Activated CD4-positive, alpha-beta T cell treated with anti-CD3 and anti-CD28 coated beads, Interleukin-2, amount 50 U/mL, for 16 hours (primary cell): ENCODE measurements at regions not wholly inside any gene's neighbourhood (a gene's known extent, or its start where the extent isn't known, plus 50 kb on each side); places are given as distances from the start of the nearest gene placed in this dataset.
A peak's percentile ranks its signal among the peaks of the same experiment; 100 is the strongest.
"Not testable (repeated sequence)": the region's sequence is repeated elsewhere in the genome, so short reads cannot be mapped to it uniquely, and the experiment has no call there.

Experiments
- DNase-seq: peaks from one replicate; pipeline ENCODE4 v3.0.0-alpha.2; 2020

- not testable (repeated sequence) for DNase-seq
Observed at GRCh38 chr2:64252251-64252978, 108.2 kb upstream of the PELI1 start.

DNA sequence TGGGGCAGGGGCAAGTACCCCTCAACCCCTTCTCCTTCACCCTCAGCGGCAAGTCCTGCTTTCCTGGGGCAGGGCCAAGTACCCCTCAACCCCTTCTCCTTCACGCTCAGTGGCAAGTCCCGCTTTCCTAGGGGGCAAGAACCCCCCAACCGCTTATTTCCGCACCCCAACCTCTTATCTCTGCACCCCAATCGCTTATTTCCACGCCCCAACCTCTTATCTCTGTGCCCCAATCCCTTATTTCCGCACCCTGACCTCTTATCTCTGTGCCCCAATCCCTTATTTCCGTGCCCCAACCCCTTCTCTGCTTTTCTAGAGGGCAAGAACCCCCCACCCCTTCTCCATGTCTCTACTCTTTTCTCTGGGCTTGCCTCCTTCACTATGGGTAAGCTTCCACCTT lies 109.2 kb upstream of the PELI1 start:
- DNase-seq = not testable (repeated sequence)

DNA sequence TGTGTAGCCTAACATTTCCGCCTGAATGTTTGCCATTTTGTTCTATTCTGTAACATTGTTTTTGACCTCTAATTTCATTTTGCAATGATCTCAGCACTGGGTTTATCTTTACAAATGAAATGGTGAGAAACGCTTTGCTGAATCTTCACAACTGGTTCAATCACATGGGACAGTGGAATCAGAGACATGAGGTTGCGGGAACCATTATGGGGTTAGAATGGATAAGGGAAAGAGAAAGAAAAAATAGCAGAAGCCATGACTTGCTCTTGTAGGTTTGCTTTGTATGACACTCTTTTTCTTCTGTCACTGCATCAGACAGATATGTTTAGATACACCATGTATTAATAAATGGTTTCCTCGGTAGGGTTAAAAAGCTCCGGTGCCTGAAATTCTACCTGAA lies 114.3 kb upstream of the PELI1 start:
- DNase-seq = no peak

DNA sequence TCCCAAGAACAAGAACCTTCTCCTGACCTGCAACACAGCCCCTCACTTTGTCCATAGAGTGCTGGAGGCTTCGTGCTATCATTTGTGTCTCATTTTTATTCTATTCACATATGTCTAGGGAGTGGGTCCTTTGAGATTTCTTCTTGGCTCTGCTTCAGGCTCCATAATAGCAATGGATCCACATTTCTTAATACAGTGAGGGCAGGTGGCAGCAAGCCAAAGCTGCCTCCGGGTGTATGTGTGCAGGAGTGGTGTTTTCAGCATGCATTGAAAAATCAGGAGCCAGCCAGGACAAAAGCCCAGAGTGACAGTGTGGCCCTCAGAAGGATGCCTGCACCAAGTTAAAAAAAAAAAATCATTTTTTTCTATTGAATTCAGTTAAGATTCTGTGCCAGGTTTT lies 115.1 kb upstream of the PELI1 start:
- no peak for DNase-seq

- no peak for DNase-seq
Observed at GRCh38 chr2:64260093-64260803, 116.0 kb upstream of the PELI1 start.

DNA sequence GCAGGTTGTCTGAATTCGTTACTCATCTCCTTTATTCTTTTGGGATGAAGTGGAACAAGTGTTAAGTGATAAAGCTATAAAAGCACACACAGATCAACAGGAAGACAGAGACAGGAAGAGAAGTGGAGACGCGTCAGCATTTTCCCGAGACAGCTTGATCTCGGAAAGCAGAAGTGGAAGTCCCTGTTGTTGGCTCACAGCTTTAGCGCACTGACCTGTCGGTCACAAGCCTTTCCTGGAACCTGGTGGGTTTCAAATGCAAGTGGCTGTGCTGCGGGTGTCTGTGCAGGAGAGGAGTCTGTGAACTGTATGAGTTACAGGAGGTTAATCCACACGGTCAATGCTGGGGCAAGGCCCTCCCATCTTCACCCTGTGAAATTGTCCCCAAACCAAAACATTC lies 116.6 kb upstream of the PELI1 start:
- peak; percentile 27 for DNase-seq

- DNase-seq = no peak
Observed at GRCh38 chr2:64262071-64262470, 117.9 kb upstream of the PELI1 start.

DNA sequence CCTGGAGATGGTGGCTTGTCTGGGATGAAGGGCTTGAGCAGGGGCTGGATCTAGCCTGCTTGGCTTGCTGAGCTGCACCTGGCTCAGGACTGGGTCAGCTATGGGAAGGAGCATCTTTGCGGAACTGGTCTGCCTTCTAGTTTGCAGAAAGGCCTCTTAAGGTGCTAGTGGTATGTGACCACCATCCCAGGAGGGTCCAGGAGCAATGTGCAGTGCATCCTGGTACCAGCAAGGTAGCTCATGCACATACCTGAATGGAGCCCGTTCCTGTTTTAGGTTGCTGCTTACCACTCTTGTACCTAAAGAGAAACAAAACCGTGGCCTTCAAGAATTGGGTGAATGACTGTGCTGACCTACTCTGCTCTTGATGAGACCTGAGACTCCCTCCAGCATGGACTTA lies 118.6 kb upstream of the PELI1 start:
- no peak for DNase-seq

DNA sequence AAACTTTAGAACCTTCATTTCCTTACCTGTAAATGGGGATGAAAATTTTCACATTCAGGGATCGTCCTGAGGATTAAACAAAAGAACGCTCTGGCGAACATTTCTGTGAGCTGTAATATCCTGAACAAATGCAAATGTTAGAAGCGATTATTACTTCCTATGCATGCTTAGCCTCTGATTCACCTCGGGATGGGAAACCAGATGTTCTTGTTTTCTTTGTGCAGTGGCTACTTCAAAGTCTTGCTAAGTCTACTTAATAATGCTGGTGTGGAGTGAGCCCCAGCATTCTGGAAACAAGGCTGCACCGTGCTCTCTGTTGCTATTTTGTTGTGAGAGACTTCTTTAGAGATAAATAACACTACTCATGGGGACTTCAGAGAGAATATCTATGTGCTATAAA lies 119.1 kb upstream of the PELI1 start:
- DNase-seq = no peak

GRCh38 chr2:64267699-64268098 lies 123.5 kb upstream of the PELI1 start:
- no peak for DNase-seq

- DNase-seq = no peak
Observed at GRCh38 chr2:64268330-64269048, 124.3 kb upstream of the PELI1 start.

GRCh38 chr2:64273524-64274398 lies 129.5 kb upstream of the PELI1 start:
- no peak for DNase-seq

- no peak for DNase-seq
Observed at GRCh38 chr2:64274399-64275173, 130.4 kb upstream of the PELI1 start.

DNA sequence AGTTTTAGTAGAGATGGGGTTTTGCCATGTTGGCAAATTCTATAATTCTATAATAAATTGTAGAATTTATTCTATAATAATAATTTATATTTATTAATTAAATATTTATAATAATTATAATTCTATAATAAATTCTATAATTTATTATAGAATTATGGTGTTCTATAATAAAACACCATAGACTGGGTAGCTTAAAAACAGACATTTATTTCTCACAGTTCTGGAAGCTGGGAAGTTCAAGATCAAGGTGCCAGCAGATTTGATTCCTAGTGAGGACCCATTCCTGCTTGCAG lies 130.9 kb upstream of the PELI1 start:
- DNase-seq = no peak

DNA sequence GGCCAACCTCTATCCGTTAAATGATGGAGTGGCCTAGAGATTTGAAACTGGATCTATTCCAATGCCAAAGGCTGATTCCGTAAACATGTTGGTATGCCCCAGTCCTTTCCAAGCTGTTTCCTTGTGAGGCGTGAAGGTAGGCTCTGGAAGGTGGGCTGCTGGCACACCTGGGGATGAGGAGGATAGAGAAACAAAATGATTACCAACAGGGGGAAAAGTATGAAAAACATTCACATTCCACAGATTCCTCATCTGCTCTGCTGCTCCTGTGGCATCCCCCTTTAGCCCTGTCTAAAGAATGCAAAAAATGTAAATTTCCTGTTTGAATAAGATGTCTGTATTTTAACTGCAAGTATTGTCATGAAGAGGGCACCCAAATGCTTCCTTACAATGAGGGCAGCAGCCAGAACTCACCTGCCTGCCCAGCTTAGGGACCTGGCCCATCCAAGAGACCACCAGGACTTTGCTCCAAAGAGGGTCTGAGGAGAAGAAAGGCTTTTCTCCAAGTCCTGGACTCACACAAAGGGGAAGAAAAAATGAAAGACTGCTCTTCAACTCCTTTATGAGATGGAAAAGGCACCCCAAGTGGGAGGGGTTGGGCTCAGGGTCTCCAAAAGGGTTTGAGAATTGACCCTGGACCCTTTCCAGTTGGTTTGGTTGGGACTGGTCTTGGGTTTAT lies 132.3 kb upstream of the PELI1 start:
- DNase-seq = no peak

DNA sequence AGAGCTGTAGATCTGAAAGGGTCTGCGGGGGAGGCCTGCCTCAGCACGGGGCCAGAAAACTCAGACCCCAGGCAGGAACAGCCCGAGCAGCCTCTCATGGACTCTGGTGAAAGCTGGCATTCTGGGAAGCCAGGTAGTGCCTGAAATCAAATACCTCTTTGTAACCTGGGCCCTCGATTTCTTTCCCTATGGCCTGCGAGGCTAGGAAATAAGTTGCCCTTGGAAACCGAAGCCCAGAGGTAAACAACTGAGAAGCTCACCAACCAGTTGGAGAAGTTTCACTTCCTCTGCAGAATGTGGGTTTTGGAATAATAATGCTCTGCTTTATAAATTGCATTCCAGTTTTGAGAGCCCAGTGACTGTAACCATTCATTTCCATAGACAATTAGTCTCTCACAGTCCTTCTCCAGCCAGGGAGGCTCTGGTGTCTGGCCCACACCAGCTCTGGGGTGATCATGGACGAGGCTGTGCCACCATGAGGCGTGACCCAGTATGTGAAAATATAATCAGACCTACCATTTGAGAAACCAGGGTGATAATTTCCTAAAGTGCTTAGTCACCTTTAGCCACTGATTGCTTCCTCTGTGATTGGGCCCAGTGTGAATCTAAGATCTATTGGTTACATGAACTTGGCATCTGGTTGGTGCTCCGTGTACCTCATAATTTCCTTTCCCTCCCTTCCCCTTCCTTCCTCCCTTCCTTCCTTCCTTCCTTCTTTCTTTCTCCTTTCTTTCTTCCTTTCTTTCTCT lies 133.1 kb upstream of the PELI1 start:
- no peak for DNase-seq

DNA sequence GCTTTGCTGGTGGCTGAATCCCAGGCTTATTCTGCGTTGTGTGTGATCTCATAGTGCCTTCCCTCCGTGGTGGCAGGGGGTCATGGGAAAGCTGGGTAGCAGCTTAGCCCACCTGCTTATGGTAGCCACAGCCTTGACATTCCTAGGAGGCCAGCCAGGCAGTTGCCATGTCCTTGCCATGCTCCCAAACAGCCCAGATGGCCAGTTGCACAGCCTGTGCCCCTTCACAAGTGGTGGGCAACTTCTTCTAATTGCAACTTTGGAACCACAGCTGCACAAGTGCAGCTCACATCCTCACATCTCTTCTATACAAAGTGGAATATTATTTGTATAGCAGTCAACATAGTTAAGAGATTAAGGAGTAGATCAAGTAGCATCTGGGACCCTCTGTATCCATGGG lies 136.6 kb upstream of the PELI1 start:
- not testable (repeated sequence) for DNase-seq

- no peak for DNase-seq
Observed at GRCh38 chr2:64283006-64283570, 138.9 kb upstream of the PELI1 start.

GRCh38 chr2:64283641-64284361 lies 139.6 kb upstream of the PELI1 start:
- peak; percentile 39 for DNase-seq

GRCh38 chr2:64284751-64285150 lies 140.5 kb upstream of the PELI1 start:
- DNase-seq = no peak
